ENCODE measurements at regions not wholly inside any gene's neighbourhood (a gene's known extent, or its start where the extent isn't known, plus 50 kb on each side); places are given as distances from the start of the nearest gene placed in this dataset.
A peak's percentile ranks its signal among the peaks of the same experiment; 100 is the strongest.

GRCh38 chr5:141800617-141801016, 77.6 kb downstream of the PCDH1 start:
- DNase-seq (ENCODE audit: low read depth, low spot score) = no peak

- no peak for DNase-seq (ENCODE audit: low read depth, low spot score)
These were observed 78.6 kb downstream of the PCDH1 start for GRCh38 chr5:141799507-141800167.

GRCh38 chr5:141797425-141797824, 80.8 kb downstream of the PCDH1 start:
- DNase-seq (ENCODE audit: low read depth, low spot score) = no peak

GRCh38 chr5:141795421-141795820, 82.8 kb downstream of the PCDH1 start:
- DNase-seq (ENCODE audit: low read depth, low spot score) = no peak

GRCh38 chr5:141793881-141794280, 84.3 kb downstream of the PCDH1 start:
- no peak for DNase-seq (ENCODE audit: low read depth, low spot score)

- DNase-seq (ENCODE audit: low read depth, low spot score) = no peak
These were observed 84.8 kb downstream of the PCDH1 start for GRCh38 chr5:141793403-141793802.

GRCh38 chr5:141790630-141791029, 87.6 kb downstream of the PCDH1 start:
- no peak for DNase-seq (ENCODE audit: low read depth, low spot score)

GRCh38 chr5:141789330-141789729, 88.9 kb downstream of the PCDH1 start:
- no peak for DNase-seq (ENCODE audit: low read depth, low spot score)

GRCh38 chr5:141788296-141788970, 89.8 kb downstream of the PCDH1 start:
- DNase-seq (ENCODE audit: low read depth, low spot score) = no peak

- DNase-seq (ENCODE audit: low read depth, low spot score) = no peak
These were observed 90.8 kb downstream of the PCDH1 start for GRCh38 chr5:141787376-141787775.

GRCh38 chr5:141786700-141787099, 91.5 kb downstream of the PCDH1 start:
- no peak for DNase-seq (ENCODE audit: low read depth, low spot score)

- peak; percentile 89 for DNase-seq (ENCODE audit: low read depth, low spot score)
These were observed 92.5 kb downstream of the PCDH1 start for GRCh38 chr5:141785711-141786110.

GRCh38 chr5:141785135-141785534, 93.1 kb downstream of the PCDH1 start:
- no peak for DNase-seq (ENCODE audit: low read depth, low spot score)

- no peak for DNase-seq (ENCODE audit: low read depth, low spot score)
These were observed 93.7 kb downstream of the PCDH1 start for GRCh38 chr5:141784529-141784928.

GRCh38 chr5:141783947-141784296, 94.3 kb downstream of the PCDH1 start:
- no peak for DNase-seq (ENCODE audit: low read depth, low spot score)

- DNase-seq (ENCODE audit: low read depth, low spot score) = peak; percentile 68
These were observed 94.9 kb downstream of the PCDH1 start for GRCh38 chr5:141783005-141783946.

GRCh38 chr5:141781910-141782309, 96.3 kb downstream of the PCDH1 start:
- DNase-seq (ENCODE audit: low read depth, low spot score) = no peak

GRCh38 chr5:141780952-141781781, 97.0 kb downstream of the PCDH1 start:
- DNase-seq (ENCODE audit: low read depth, low spot score) = no peak

- DNase-seq (ENCODE audit: low read depth, low spot score) = no peak
These were observed 97.8 kb downstream of the PCDH1 start for GRCh38 chr5:141780240-141780951.

- no peak for DNase-seq (ENCODE audit: low read depth, low spot score)
These were observed 97.5 kb upstream of the ARAP3 start for GRCh38 chr5:141779503-141779973.

- DNase-seq (ENCODE audit: low read depth, low spot score) = no peak
These were observed 96.7 kb upstream of the ARAP3 start for GRCh38 chr5:141778683-141779082.
